LHCN-M2 (cell line): ENCODE measurements at regions not wholly inside any gene's neighbourhood (a gene's known extent, or its start where the extent isn't known, plus 50 kb on each side); places are given as distances from the start of the nearest gene placed in this dataset.
A peak's percentile ranks its signal among the peaks of the same experiment; 100 is the strongest.
"Not testable (repeated sequence)": the region's sequence is repeated elsewhere in the genome, so short reads cannot be mapped to it uniquely, and the experiment has no call there.

ENCODE experiments used
- DNase-seq: peaks from one replicate; pipeline ENCODE4 v3.0.0-alpha.2; 2012; ENCODE audit warnings: low read depth

- DNase-seq, result peak; percentile 44
Measured at GRCh38 chr2:83058683-83059082, 1400.4 kb downstream of the SUCLG1 start.

- peak; percentile 93 for DNase-seq
Measured at GRCh38 chr2:83055376-83056010, 1403.6 kb downstream of the SUCLG1 start.

- DNase-seq, result peak; percentile 63
Measured at GRCh38 chr2:83054751-83055150, 1404.3 kb downstream of the SUCLG1 start.

GRCh38 chr2:83051538-83052170 lies 1407.4 kb downstream of the SUCLG1 start:
- no peak for DNase-seq

GRCh38 chr2:83042053-83042452 lies 1417.0 kb downstream of the SUCLG1 start:
- DNase-seq, result no peak

GRCh38 chr2:83022631-83023210 lies 1436.4 kb downstream of the SUCLG1 start:
- DNase-seq, result peak; percentile 50

- DNase-seq, result peak; percentile 14
Measured at GRCh38 chr2:83017366-83018090, 1441.6 kb downstream of the SUCLG1 start.

- no peak for DNase-seq
Measured at GRCh38 chr2:83016343-83017110, 1442.6 kb downstream of the SUCLG1 start.

GRCh38 chr2:83015900-83016299 lies 1443.2 kb downstream of the SUCLG1 start:
- no peak for DNase-seq

GRCh38 chr2:83015035-83015715 lies 1443.9 kb downstream of the SUCLG1 start:
- DNase-seq, result no peak

- no peak for DNase-seq
Measured at GRCh38 chr2:83014462-83014861, 1444.6 kb downstream of the SUCLG1 start.

- DNase-seq, result peak; percentile 47
Measured at GRCh38 chr2:83006961-83007360, 1452.1 kb downstream of the SUCLG1 start.

GRCh38 chr2:83003555-83003954 lies 1455.5 kb downstream of the SUCLG1 start:
- no peak for DNase-seq

- no peak for DNase-seq
Measured at GRCh38 chr2:83002706-83003105, 1456.4 kb downstream of the SUCLG1 start.

GRCh38 chr2:82998781-82999180 lies 1460.3 kb downstream of the SUCLG1 start:
- no peak for DNase-seq

- DNase-seq, result no peak
Measured at GRCh38 chr2:82996217-82996616, 1462.9 kb downstream of the SUCLG1 start.

- no peak for DNase-seq
Measured at GRCh38 chr2:82994151-82994550, 1464.9 kb downstream of the SUCLG1 start.

GRCh38 chr2:82993609-82994008 lies 1465.5 kb downstream of the SUCLG1 start:
- DNase-seq, result no peak

- DNase-seq, result no peak
Measured at GRCh38 chr2:82992968-82993367, 1466.1 kb downstream of the SUCLG1 start.

- DNase-seq, result not testable (repeated sequence)
Measured at GRCh38 chr2:82987706-82988105, 1471.4 kb downstream of the SUCLG1 start.

GRCh38 chr2:82986899-82987298 lies 1472.2 kb downstream of the SUCLG1 start:
- no peak for DNase-seq
